ENCODE measurements at regions not wholly inside any gene's neighbourhood (a gene's known extent, or its start where the extent isn't known, plus 50 kb on each side); places are given as distances from the start of the nearest gene placed in this dataset.

DNA sequence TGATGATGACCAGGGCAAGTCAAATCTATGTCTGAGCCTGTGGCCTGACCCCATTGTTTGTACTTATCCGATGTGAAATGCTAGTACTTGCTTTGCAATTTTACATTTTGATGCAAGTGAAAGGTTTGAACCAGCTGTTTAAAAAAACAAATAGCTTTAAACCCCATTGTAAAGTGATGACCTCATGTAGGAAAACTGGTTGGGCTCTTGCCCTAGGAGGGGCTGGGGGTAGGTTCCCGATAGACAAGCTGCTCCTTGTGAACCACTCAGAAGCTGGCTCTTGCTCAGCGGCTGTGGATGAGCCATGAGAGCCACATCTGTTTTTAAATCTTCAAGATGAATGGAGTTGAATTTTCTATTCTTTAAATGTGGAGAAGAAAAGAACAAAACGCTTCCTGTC, 185.3 kb downstream of the WDR11 start:
- no peak for DNase-seq

DNA sequence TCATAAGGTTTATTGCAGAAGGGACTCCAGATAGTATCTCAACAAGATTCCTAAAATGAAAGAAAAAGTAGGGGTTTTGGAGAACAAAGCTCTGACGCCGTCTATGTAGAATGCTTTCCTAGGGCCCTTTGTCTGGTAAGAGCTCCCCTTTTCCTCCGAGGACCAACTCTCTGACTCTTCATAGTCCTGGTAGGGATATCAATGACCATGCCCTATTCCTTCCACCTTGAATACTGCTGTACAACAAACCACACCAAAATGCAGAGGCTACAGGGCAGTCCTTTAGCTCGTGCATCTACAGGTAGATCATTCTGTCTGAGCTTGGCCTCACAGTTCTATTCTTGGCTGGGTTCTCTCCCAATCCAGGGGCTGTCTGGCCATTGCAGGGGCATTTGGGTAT, 190.3 kb downstream of the WDR11 start:
- no peak for DNase-seq

DNA sequence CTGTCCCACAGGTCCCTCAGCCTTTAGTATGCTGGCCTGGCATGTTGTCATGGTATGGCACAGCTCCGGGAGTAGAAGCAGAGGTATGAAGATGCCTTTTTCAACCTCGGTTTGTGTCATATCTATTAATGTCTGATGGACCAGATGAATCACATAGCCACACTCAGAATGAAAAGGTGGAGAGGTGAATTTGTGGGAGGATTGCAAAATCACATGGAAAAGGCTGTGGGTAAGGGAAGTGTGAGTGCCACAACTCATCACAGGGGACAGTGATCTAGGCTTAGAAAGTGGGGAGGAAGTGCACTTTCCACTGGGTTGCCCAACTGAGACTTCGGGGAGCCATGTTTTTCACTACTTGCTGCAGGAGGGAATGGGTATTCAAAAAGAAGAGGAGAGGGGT, 190.7 kb downstream of the WDR11 start:
- no peak for DNase-seq

DNA sequence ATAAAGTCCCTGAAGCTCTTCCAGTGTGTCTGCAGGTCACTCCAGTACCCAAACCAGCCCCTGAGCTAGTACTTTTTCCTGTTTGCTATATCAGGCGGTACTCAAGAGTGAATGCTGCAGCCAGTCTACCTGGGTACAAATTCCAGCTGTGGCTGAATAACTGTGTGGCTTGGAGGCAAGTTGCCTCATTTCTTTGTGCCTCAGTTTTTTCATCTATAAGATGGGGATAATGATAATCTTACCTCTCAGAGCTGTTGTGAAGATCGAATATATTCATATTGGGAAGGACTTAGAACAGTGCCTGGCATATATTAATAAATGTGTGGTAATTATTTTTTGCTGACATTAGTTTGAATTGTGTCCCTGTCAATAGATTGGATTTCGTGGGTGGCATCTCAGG, 191.2 kb downstream of the WDR11 start:
- no peak for DNase-seq

DNA sequence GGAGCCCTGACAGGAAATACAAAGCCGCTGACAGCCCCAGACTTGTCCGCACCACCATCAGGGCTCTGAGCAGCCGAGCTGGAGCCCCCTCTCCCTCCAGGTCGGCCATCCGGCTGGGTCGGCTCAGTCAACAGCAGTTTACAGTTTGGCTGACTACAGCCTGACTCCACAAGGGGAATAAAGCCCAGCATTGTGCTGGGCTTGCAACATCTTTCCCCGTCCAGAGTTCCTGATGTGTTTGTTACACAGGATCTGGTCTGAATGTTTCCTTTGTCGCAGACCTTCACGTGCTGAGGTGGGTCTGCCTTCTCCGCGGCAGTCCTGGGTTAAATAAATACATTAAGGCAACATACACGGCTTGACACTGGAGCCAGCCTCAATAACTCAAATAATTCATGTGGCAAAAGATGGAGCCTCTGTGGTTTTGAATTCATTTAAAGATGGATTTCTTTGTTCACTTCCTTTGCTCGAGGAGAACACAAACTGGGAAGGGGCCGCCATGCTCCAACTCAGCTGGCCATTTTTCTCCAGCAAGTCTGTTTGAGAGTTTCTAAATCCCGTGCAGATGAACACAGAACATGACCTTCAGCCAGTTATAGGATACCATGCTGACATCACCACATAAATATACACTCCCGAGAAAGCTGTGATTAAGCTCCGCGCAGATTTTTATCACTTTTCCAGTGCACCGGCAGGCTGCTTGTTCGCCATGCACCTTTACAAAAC, 192.1 kb downstream of the WDR11 start:
- DNase-seq = no peak

DNA sequence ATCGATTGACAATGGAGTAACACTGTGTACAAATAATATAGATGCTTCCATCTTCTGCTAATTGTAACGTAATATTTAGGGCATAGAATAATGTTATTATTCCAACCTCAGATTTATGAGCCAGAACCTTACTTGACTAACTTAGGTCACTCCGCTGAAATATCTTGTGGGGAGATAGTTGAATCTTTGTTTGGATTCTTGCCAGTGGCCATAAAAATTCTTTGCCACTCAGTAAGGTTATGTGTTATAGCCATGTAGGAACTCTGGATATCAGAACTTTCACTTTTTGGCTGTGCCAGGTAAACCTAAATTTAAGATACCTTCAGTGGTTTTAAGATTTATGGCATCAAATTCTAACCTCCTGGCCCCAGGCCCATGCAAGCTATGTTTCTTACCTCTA, 197.6 kb downstream of the WDR11 start:
- no peak for DNase-seq

DNA sequence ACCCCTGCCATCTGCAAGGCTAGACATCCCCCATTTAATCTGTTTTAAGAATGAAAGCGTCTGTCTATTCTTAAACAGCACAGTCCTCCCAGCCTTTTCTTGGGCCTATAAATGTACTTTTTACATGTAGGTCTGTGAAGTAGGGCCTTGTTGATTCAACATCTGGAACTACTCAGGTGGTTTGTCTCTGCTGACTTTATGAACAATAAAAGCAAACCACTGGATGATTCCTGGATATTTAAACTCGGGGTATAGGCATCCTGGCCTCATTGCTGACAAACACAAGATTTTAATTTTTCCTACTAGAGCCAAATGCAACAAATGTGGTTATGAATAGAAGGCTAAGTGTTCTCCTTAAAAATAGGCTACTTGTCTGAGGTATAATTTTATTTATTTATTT, 198.3 kb downstream of the WDR11 start:
- no peak for DNase-seq

DNA sequence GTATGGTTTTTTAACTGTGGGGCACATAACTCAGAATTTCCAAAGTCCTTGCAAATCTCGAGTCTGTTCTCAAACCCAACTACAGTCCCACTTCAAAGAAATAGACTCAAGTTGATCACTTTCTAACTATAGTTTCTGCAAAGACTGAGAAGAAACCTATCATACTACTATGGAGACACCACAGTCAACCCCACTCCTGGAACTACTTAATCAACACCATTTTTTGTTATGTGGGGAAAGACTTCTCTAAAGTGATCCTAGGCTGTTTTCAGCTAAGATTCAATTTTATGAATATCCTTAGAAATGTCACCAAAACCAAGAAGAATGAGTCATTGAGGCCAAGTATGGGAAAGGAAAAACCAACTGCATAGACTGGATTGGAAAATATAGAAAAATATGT, 198.8 kb downstream of the WDR11 start:
- DNase-seq = no peak

DNA sequence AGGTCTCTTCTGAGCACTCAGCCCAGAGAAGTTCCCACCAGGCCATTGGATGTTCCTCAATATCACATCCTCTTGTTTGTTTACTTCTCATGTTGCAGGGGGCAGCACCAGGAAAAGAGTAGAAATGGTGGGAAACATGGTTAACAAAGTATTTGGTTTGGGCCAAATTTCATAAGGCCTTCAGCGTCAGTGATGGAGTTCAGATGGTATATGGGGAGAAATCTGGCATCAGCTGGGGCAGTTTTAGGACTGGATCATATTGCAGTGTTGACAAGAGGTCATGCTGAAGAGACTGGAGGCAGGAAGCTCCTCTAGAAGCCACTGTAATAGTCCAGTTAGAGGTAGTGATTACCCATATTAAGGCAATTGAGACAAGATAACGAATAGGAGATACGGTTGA, 200.0 kb downstream of the WDR11 start:
- no peak for DNase-seq

DNA sequence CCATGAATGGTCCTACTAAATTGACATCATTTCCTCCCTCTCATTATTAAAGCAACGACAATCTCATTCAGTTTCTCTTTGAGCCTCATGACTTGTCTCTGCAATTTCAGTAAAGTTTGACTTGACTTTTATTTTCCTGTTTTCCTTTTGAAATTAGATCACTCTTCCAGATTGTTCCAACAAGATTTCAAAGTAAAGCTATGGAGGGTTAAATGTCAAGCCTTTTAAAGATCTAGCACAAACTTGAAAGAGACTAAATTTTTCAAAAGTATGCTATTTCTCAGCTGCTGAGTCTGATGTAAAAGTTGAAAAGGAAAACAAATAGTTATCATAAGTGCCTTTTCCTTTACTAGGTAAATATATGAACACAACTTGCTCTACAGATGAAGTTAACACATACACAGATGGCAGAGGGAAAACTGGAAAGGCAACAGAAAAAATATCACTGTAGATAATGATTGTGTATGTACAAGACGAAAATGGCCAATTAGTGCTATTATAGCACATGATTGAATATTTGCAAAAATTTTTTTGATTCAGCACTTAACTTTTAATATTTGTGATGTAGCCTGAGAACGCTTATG, 200.6 kb downstream of the WDR11 start:
- no peak for DNase-seq

DNA sequence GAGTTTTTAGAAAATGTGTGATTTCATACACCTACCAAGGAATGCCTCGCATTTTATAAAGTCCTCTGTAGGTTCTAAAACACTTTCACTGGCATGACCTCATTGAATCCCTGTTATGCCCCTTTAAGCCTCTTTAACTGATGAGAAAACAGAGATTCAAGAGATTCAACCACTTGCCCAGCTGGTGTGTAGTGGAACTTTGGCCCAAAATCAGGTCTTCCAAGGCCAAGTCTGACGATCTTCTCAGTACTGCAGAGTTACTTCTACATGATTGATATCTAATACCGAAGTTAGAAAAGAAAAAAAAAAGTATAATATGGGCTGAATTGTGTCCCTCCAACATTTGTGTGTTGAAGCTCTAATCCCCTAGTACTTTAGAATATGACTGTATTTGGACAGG, 202.0 kb downstream of the WDR11 start:
- DNase-seq = no peak

DNA sequence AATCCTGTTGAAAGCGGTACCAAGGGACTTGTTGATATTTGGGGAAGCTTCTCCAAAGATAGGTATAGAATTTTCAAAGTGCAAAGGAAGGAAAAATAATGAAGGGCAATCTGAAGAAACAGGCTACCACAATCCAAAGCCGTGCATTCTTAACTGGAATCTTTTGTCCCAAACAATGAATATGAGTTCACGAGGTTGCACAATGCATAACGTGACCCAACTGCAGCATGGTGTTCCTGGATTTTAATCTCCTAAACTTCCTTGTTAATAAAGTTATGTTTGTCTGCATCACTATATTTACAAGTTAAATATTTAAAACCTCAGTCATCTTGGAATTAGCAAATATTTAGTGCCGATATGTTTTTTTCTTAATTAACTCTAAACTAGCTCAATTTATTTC, 203.7 kb downstream of the WDR11 start:
- DNase-seq = no peak

DNA sequence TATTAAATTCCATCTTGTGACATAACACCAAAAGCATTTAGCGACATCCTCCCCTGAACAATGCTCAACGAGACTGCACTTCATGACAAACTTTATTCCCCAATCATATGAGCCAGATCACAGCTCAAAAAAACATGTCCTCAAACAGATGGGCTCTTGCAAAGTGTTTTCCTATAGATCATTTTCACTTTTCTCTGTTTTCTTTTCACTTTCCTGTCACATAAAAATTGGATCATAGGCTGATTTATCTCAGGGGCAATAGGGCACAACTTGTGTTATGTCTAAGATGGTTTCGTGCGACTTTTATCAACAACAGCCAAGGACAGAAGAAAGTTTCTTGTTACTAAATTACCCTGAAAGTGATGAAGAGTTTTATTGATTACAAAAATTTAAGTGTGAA, 206.1 kb downstream of the WDR11 start:
- no peak for DNase-seq

DNA sequence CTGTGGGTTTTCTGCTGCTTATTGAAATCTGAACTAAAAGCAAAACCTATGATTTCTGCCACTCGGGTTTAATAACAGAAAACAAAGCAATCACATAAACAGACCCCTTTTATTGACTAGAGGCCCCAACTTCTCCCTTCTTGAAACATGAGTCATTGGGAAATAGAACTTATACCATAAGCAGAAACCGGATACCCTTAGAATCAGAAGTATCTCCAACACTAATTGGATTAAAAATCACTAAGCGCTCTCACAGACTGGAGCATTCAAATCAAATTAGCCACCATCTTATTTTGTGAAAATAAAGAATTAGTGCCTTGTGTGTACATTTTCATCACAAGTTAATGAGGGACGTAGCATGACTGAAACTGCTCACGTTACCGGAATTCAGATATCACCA, 206.9 kb downstream of the WDR11 start:
- no peak for DNase-seq

DNA sequence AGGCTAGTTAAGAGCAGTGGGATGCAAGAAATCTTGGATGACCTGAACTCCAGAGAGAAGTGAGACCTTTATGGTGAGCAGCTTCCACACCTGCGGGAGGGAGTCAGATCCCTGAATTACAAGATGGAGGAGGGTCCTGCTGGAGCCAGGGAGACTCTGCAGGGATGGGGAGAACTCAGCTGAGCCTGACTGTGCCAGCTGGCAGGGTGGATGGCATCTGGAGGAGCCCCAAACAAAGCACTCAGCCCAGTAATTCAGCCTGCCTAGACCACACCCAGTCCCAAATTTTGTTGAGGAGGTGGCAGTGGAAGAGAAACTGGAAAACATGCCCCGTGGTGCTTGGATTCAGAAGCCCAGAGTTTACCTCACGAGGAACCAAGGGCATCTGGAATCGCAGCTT, 208.2 kb downstream of the WDR11 start:
- DNase-seq = no peak

DNA sequence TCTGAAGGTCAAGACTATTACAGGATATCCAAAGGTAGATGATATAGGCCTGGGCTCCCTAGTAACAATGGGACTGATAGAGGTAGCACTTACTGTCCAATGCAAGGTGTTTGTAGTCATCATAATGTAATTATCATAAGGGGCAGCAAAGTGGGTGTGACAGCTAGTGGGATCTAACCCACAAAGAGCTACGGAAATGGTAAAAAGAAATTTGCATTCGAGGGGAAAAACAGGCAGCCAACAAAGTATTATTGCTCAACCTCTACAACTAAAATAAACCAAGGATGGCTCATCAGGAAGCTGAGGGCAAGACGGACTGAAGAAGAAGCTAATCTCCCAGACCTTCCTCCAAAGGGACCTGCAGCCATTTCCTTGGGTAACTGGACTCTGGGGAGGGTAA, 211.0 kb downstream of the WDR11 start:
- peak; percentile 53 for DNase-seq

DNA sequence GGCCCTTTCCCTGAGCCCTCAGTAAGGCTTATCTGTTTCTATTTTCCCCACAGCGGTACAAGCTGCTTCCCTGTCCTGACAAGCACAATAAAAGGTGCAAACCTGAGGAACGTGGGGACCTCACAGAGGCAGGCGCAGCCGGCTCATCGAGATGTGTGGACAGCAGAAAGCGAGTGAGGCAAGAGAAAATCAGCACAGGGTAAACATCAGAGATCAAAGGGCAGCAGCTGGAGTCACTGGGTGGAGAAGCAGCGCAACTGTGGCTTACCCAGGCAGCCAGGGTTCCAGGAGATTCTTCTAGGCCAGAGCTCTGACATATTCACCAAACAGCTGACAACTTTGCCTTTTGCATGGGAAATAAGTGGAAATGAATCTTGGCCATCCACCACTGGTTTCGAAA, 212.6 kb downstream of the WDR11 start:
- DNase-seq = no peak

DNA sequence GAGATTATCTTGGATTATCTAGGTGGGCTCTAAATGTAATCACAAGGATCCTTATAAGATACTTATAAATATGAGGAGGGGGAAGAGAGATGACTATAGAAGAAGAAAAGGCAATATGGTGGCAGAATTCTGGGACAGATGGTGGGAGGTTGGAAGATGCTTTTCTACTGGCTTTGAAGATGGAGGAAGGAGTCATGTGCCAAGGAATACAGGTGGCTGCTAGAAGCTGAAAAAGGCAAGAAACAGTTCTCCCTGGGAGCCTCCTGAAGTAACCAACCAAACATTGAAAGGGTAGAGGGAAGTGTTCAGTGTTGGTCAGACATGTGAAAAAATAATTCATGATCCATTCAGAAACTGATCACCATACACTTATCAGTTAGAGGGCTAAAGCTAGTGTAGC, 213.3 kb downstream of the WDR11 start:
- DNase-seq = no peak

DNA sequence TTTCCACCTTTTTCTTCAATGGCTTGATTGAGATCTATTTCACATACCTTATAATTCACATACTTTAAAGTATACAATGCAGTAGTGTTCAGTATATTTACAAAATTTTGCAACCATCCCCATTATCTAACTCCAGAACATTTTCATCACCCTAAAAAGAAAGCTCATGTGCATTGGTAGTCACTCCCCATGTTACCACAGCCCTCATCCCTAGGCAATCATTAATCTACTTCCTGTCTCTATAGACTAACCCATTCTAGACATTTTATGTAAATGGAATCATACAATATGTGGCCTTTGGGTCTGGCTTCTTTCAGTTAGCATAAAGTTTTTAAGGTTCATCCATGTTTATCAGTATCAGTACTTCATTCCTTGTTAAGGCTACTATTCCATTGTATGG, 214.2 kb downstream of the WDR11 start:
- peak; percentile 10 for DNase-seq

DNA sequence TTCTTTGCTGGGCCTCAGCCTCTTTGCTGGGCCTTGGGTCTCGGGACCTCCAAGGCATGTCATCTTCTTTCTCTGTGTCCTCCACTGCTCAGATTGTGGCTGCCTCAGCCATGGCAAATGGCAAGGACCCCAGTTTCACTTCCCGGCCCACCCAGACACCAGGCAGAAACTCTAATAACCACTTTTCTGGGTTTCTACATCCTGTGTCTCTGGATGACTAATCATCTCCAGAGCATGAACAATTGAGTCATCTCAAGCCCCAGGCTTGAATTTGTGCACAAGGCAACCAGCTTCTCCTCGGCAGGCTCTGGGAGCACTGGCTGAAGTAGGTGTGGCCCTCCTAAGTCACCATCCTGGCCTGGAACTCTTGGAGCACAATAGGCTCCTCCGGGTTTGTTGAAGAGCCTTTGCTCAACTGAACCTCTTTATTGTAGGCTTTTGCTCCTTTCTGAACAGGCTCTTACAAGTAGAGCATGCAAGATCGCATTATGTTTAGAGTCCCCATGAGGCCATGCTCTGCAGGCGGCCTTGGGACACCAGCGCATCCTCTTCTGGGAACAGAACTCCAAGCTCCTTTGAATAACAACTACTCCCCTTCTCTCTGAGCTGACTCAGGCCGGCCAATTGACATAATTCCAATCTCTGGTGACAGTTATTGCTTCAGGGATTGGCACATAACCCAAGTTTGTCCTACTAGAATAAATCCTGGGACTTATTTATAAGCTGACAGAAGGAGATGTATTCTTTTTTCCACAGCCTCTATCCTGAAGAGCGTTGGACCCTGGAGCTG, 218.1 kb downstream of the WDR11 start:
- DNase-seq = peak; percentile 82

DNA sequence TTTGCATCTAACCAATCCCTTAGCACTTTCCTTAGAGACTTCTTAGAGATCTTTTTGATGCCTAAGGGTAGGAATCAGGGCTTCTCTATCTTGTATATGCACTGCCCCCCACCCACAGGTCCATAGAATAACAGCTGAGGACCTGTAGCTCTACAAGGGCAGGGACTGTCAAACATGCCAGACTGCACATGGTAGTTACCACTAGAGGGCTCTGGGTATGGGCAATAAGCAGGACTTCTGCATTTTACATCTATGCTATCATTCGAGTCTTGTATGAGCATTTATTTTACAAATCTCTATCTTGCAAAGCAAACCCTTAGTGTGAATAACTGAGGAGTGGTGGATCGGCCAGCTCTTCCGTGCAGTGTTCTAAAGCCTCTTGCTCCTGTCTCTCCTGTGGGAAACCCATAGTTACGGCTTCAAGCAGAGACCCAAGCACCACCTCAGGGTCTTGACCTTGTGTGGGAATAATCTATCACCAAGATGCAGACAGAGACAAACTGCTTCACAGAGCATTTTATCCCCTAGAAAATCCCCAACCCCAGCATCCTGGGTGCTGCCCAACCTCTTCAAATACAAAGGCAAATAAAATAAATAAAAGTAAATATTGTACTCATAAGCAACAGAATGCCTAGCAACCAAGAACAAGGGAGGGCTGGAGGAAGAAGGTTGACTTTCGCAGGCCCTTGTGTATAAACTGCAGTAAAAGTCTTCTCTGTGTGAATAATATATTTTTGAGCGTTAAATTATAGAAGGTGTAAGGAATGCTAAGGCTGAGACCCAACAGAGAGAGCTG, 219.3 kb downstream of the WDR11 start:
- DNase-seq = peak; percentile 53

DNA sequence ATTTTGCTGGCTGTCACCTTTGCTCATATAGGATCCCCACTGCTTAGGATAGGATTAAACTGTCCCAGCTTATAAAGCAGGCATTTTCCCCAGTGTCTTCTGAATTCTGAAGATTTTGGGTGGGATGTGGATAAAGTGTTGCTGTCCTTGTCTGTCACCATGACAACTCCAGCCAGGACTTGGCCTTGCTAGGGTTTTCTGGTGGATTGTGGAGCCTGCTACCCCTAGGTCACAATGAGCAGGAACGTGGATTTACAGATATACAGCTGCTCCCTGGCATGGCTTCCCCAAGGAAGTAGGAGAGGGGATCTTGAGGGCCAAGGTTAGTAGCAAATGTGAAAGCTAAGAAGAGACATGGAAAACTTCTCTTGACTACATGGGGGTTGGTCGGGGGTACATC, 220.7 kb downstream of the WDR11 start:
- DNase-seq = no peak

DNA sequence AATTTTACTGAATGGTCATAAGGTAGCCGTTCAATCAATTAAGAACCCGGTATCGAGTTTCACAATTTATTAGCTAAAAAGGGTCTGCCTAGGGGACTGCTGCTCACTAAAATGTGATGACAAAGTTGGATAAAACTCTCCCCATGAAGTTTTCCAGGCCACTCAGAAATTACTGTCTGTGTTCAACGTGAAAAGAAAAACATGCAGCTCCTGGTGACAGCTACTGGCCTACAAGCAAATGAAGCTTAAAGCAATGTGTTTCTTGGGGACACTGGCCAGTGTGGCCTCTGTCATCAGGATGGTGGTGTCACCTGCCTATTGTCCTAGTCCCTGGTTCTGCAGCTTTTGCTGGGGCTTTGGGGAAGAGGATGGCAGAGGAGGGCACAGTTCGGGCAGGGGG, 222.6 kb downstream of the WDR11 start:
- DNase-seq = no peak
